ENCODE measurements at regions not wholly inside any gene's neighbourhood (a gene's known extent, or its start where the extent isn't known, plus 50 kb on each side); places are given as distances from the start of the nearest gene placed in this dataset.

DNA sequence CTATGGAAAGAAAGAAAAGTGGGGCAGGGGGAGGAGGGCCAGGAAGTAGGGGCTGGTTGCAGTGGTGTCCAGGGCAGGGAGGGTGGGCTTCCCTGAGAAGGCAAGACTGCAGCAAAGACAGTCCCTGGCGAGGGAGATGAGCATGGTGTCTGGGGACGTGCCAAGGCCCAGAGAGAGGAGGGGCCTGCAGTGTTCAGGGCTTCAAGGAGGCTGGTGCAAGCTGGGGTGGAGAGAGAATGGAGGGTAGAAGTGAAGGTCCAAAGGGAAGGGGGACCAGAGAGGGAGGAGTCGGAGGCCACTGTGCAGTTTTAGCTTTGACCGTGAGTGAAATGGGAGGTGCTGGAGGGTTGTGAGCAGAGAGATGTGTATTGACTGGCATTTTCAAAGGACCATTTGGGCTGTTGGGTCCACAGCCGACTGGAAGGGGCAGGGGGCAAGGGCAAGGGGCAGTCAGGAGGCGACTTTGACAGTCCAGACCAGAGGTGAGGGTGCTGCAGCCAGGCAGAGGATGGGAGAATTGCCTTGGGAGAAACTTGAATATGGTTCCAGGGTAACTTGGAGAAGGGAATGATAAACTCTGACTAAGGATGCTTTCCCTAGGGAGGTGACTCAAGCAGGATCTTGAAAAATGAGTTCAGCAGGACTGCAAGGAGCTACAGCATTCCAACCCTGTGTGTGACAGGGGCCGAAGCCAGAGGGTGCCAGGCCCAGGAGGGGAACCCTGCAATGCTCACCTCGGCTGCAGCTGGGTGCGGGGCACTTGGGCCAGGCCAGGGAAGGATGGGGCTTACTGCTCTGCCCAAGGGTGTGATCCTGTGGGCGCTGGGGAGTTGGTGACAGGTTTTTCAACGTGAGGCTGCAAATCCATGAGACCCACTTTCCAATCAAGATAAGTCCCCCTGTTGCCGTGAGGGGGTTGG is 177.1 kb upstream of the HAAO start:
- TF ChIP-seq POLR2A (IDR thresholded peaks at IDR 0.05), result no peak
- TF ChIP-seq, protein P1, sequence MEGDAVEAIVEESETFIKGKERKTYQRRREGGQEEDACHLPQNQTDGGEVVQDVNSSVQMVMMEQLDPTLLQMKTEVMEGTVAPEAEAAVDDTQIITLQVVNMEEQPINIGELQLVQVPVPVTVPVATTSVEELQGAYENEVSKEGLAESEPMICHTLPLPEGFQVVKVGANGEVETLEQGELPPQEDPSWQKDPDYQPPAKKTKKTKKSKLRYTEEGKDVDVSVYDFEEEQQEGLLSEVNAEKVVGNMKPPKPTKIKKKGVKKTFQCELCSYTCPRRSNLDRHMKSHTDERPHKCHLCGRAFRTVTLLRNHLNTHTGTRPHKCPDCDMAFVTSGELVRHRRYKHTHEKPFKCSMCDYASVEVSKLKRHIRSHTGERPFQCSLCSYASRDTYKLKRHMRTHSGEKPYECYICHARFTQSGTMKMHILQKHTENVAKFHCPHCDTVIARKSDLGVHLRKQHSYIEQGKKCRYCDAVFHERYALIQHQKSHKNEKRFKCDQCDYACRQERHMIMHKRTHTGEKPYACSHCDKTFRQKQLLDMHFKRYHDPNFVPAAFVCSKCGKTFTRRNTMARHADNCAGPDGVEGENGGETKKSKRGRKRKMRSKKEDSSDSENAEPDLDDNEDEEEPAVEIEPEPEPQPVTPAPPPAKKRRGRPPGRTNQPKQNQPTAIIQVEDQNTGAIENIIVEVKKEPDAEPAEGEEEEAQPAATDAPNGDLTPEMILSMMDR (IDR thresholded peaks at IDR 0.05), result no peak
- TF ChIP-seq POLR2AphosphoS5 (IDR thresholded peaks at IDR 0.05), result no peak
- no peak for TF ChIP-seq EP300 (IDR thresholded peaks at IDR 0.05; ENCODE audit: low read depth)

All from transverse colon (tissue), 4 donors.